ENCODE measurements at regions not wholly inside any gene's neighbourhood (a gene's known extent, or its start where the extent isn't known, plus 50 kb on each side); places are given as distances from the start of the nearest gene placed in this dataset.

DNA sequence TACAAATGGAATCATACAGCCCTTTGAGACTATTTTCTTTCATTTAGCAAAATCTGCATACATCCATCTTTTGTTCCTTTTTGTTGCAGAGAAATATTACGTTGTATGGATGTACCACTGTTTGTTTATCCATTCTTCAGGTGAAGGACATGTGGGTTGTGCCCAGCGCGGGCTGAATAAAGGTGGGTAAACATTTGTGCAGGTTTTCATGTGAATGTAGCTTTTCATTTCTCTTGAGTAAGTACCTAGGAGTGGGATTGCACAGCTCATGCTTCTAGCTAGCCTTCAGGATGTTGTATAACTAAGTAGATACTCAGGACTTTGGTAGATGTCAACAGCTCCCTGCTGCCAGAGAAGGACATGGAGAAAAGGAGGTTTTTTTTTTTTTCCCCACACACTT is 50.6 kb upstream of the SPRED2 start:
- Histone ChIP-seq H3K27me3 (replicated peaks in 1 of 4; ENCODE audit: control insufficient read depth in 3 of 4, extremely low read depth in 1 of 4, insufficient read depth in 3 of 4, low read length in 3 of 4) (peaks cover 0 to 3% (median 0%) of the 10 kb centered on the region in 4 experiments; a peak in 1 of 7 replicates), H2AK5ac (ENCODE audit: low read depth, low read length) (no peak overlapping the region), H3K27ac (ENCODE audit: low read depth, low read length) (no peak overlapping the region), H3K4ac (replicated peaks; ENCODE audit: insufficient read length, low read depth, low read length) (no peak overlapping the region), H2BK20ac (ENCODE audit: low read length) (no peak overlapping the region), H4K5ac (ENCODE audit: insufficient read length, low read depth, low read length) (no peak overlapping the region), H3K18ac (ENCODE audit: extremely low read depth, low read length) (no peak overlapping the region), H3K4me3 (ENCODE audit: extremely low read depth in 1 of 4, insufficient read depth in 2 of 4, low read depth in 3 of 4, low read length in 4 of 4) (no peak overlapping the region), H2BK12ac (ENCODE audit: low read depth, low read length) (no peak overlapping the region), H3K56ac (replicated peaks; ENCODE audit: insufficient read length, low read depth, low read length) (no peak overlapping the region), H4K20me1 (replicated peaks in 1 of 2; ENCODE audit: control insufficient read depth in 1 of 2, insufficient read depth in 2 of 2, low read length in 2 of 2) (no peaks in the 10 kb centered on the region), H3K23me2 (ENCODE audit: low read depth, low read length) (no peaks in the 10 kb centered on the region), H3K9me3 (ENCODE audit: insufficient read depth in 2 of 2, low read depth in 1 of 2, low read length in 1 of 2) (no peaks in the 10 kb centered on the region), H3K4me2 (ENCODE audit: insufficient read depth in 1 of 2, low read depth in 2 of 2, low read length in 2 of 2) (no peak overlapping the region), H3K79me2 (ENCODE audit: control insufficient read depth in 1 of 2, insufficient read depth in 2 of 2, low read length in 2 of 2) (no peaks in the 10 kb centered on the region), H3K36me3 (ENCODE audit: control insufficient read depth in 2 of 4, insufficient read depth in 4 of 4, low read length in 3 of 4) (no peaks in the 10 kb centered on the region), H2BK15ac (ENCODE audit: low read length) (no peak overlapping the region), H3K9ac (replicated peaks in 1 of 4; ENCODE audit: extremely low read depth in 1 of 4, low read depth in 3 of 4, low read length in 3 of 4) (no peak overlapping the region), H2BK120ac (replicated peaks; ENCODE audit: low read depth, low read length) (no peak overlapping the region), H4K91ac (replicated peaks; ENCODE audit: insufficient read length, low read length) (no peak overlapping the region), H2AFZ (ENCODE audit: low read length) (no peak overlapping the region), H3K14ac (ENCODE audit: insufficient read length) (no peak overlapping the region), H4K8ac (ENCODE audit: extremely low read depth, insufficient read depth, low read length) (no peak overlapping the region), H3K4me1 (replicated peaks in 1 of 4; ENCODE audit: control insufficient read depth in 3 of 4, insufficient read depth in 4 of 4, low read length in 3 of 4) (peaks cover 0 to 5% (median 0%) of the 10 kb centered on the region in 4 experiments; a peak in 1 of 7 replicates), H2BK5ac (ENCODE audit: low read depth, low read length) (no peak overlapping the region), H3K23ac (ENCODE audit: insufficient read length) (no peak overlapping the region), H3K79me1 (ENCODE audit: low read depth, low read length) (no peaks in the 10 kb centered on the region)
- TF ChIP-seq TAF7 (optimal IDR thresholded peaks at IDR 0.05; ENCODE audit: borderline replicate concordance, low read depth, low read length) (no peak), SIRT6 (IDR thresholded peaks at IDR 0.05; ENCODE audit: low read length) (no peak), ZNF274 (IDR thresholded peaks at IDR 0.05; ENCODE audit: borderline replicate concordance, extremely low read depth, low read length) (no peak), TBP (IDR thresholded peaks at IDR 0.05; ENCODE audit: low read depth, low read length) (no peak), EGR1 (IDR thresholded peaks at IDR 0.05; ENCODE audit: borderline replicate concordance, low read depth, low read length) (no peak), SP2 (IDR thresholded peaks at IDR 0.05; ENCODE audit: low read length) (no peak), SAP30 (IDR thresholded peaks at IDR 0.05; ENCODE audit: insufficient read depth, insufficient replicate concordance, low read length) (no peak), CTBP2 (IDR thresholded peaks at IDR 0.05; ENCODE audit: borderline replicate concordance, insufficient read depth, insufficient read length, low read length) (no peak), SP1 (IDR thresholded peaks at IDR 0.05; ENCODE audit: low read depth, low read length) (no peak), RBBP5 (IDR thresholded peaks at IDR 0.05; ENCODE audit: borderline replicate concordance, low read depth, low read length) (no peak), NRF1 (IDR thresholded peaks at IDR 0.05; ENCODE audit: low read depth, low read length) (no peak), FOSL1 (IDR thresholded peaks at IDR 0.05; ENCODE audit: insufficient read depth, low read depth, low read length) (no peak)
- TF ChIP-seq, protein P1, sequence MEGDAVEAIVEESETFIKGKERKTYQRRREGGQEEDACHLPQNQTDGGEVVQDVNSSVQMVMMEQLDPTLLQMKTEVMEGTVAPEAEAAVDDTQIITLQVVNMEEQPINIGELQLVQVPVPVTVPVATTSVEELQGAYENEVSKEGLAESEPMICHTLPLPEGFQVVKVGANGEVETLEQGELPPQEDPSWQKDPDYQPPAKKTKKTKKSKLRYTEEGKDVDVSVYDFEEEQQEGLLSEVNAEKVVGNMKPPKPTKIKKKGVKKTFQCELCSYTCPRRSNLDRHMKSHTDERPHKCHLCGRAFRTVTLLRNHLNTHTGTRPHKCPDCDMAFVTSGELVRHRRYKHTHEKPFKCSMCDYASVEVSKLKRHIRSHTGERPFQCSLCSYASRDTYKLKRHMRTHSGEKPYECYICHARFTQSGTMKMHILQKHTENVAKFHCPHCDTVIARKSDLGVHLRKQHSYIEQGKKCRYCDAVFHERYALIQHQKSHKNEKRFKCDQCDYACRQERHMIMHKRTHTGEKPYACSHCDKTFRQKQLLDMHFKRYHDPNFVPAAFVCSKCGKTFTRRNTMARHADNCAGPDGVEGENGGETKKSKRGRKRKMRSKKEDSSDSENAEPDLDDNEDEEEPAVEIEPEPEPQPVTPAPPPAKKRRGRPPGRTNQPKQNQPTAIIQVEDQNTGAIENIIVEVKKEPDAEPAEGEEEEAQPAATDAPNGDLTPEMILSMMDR (IDR thresholded peaks at IDR 0.05; ENCODE audit: control extremely low read depth in 1 of 3, insufficient read depth in 1 of 3, low read depth in 1 of 3, low read length in 3 of 3): no peak
- POLR2A ChIA-PET (ENCODE audit: partially characterized antibody): interaction anchor here (0.7 kb wide), 1 partner anchor 26 kb away, joined by 3 read pairs; no protein-coding TSS in a partner anchor
- no peak for FAIRE-seq
- 93% methylated on average over 3 of the region's 3 CpGs; no CpG with 5 or more reads in 1 of the 2 experiments for WGBS, 2 experiments (ENCODE audit: extremely low coverage in 1 of 2, insufficient coverage in 1 of 2, insufficient read length in 1 of 2, insufficient replicate concordance in 2 of 2, low coverage in 1 of 2, low lambda C conversion rate in 2 of 2, missing lambda C conversion rate in 1 of 2)
- DNase-seq (ENCODE audit: low read depth in 1 of 2, low spot score in 2 of 2): no peak
- CTCF ChIA-PET (ENCODE audit: partially characterized antibody): no interaction called here
